ENCODE measurements at regions not wholly inside any gene's neighbourhood (a gene's known extent, or its start where the extent isn't known, plus 50 kb on each side); places are given as distances from the start of the nearest gene placed in this dataset.

GRCh38 chr3:135678386-135678785, 287.1 kb upstream of the PPP2R3A start:
- no peak for DNase-seq (ENCODE audit: low read depth)
- H3K4me3 ChIP-seq (ENCODE audit: low read depth, low read length): no peak overlapping the region

- no peak for DNase-seq (ENCODE audit: low read depth)
Measured at GRCh38 chr3:135688003-135688402, 277.5 kb upstream of the PPP2R3A start.

GRCh38 chr3:135690664-135691063, 274.9 kb upstream of the PPP2R3A start:
- no peak overlapping the region for H3K4me3 ChIP-seq (ENCODE audit: low read depth, low read length)
- DNase-seq (ENCODE audit: low read depth): no peak

More at GRCh38 chr3:135688003-135688402, 277.5 kb upstream of the PPP2R3A start:
- H3K4me3 ChIP-seq (ENCODE audit: low read depth, low read length): no peak overlapping the region

- no peak for DNase-seq (ENCODE audit: low read depth)
- H3K4me3 ChIP-seq (ENCODE audit: low read depth, low read length): no peak overlapping the region
Measured at GRCh38 chr3:135691240-135691639, 274.3 kb upstream of the PPP2R3A start.

- no peak overlapping the region for H3K4me3 ChIP-seq (ENCODE audit: low read depth, low read length)
- DNase-seq (ENCODE audit: low read depth): no peak
Measured at GRCh38 chr3:135694142-135694541, 271.4 kb upstream of the PPP2R3A start.

- no peak for DNase-seq (ENCODE audit: low read depth)
- H3K4me3 ChIP-seq (ENCODE audit: low read depth, low read length): no peak overlapping the region
Measured at GRCh38 chr3:135699741-135700140, 265.8 kb upstream of the PPP2R3A start.

- H3K4me3 ChIP-seq (ENCODE audit: low read depth, low read length): no peak overlapping the region
- no peak for DNase-seq (ENCODE audit: low read depth)
Measured at GRCh38 chr3:135706758-135707375, 258.7 kb upstream of the PPP2R3A start.

GRCh38 chr3:135719449-135719848, 246.1 kb upstream of the PPP2R3A start:
- no peak overlapping the region for H3K4me3 ChIP-seq (ENCODE audit: low read depth, low read length)
- no peak for DNase-seq (ENCODE audit: low read depth)

GRCh38 chr3:135728007-135728721, 237.4 kb upstream of the PPP2R3A start:
- DNase-seq (ENCODE audit: low read depth): no peak
- no peak overlapping the region for H3K4me3 ChIP-seq (ENCODE audit: low read depth, low read length)

GRCh38 chr3:135731546-135731945, 234.0 kb upstream of the PPP2R3A start:
- H3K4me3 ChIP-seq (ENCODE audit: low read depth, low read length): no peak overlapping the region
- no peak for DNase-seq (ENCODE audit: low read depth)

GRCh38 chr3:135736740-135737139, 228.8 kb upstream of the PPP2R3A start:
- H3K4me3 ChIP-seq (ENCODE audit: low read depth, low read length): no peak overlapping the region
- no peak for DNase-seq (ENCODE audit: low read depth)

GRCh38 chr3:135739779-135740178, 225.7 kb upstream of the PPP2R3A start:
- DNase-seq (ENCODE audit: low read depth): no peak
- no peak overlapping the region for H3K4me3 ChIP-seq (ENCODE audit: low read depth, low read length)

- no peak for DNase-seq (ENCODE audit: low read depth)
- no peak overlapping the region for H3K4me3 ChIP-seq (ENCODE audit: low read depth, low read length)
Measured at GRCh38 chr3:135740211-135740610, 225.3 kb upstream of the PPP2R3A start.

GRCh38 chr3:135740751-135741150, 224.8 kb upstream of the PPP2R3A start:
- no peak overlapping the region for H3K4me3 ChIP-seq (ENCODE audit: low read depth, low read length)

GRCh38 chr3:135751991-135752390, 213.5 kb upstream of the PPP2R3A start:
- H3K4me3 ChIP-seq (ENCODE audit: low read depth, low read length): no peak overlapping the region

More at GRCh38 chr3:135740751-135741150, 224.8 kb upstream of the PPP2R3A start:
- no peak for DNase-seq (ENCODE audit: low read depth)

GRCh38 chr3:135752851-135753250, 212.7 kb upstream of the PPP2R3A start:
- no peak overlapping the region for H3K4me3 ChIP-seq (ENCODE audit: low read depth, low read length)
- DNase-seq (ENCODE audit: low read depth): no peak

More at GRCh38 chr3:135751991-135752390, 213.5 kb upstream of the PPP2R3A start:
- DNase-seq (ENCODE audit: low read depth): no peak

- DNase-seq (ENCODE audit: low read depth): no peak
- no peak overlapping the region for H3K4me3 ChIP-seq (ENCODE audit: low read depth, low read length)
Measured at GRCh38 chr3:135753506-135753905, 212.0 kb upstream of the PPP2R3A start.

GRCh38 chr3:135755330-135756105, 210.0 kb upstream of the PPP2R3A start:
- no peak overlapping the region for H3K4me3 ChIP-seq (ENCODE audit: low read depth, low read length)
- DNase-seq (ENCODE audit: low read depth): no peak

- no peak for DNase-seq (ENCODE audit: low read depth)
- H3K4me3 ChIP-seq (ENCODE audit: low read depth, low read length): no peak overlapping the region
Measured at GRCh38 chr3:135756106-135756668, 209.3 kb upstream of the PPP2R3A start.

- H3K4me3 ChIP-seq (ENCODE audit: low read depth, low read length): no peak overlapping the region
- DNase-seq (ENCODE audit: low read depth): no peak
Measured at GRCh38 chr3:135757421-135757820, 208.1 kb upstream of the PPP2R3A start.
